ENCODE measurements at regions not wholly inside any gene's neighbourhood (a gene's known extent, or its start where the extent isn't known, plus 50 kb on each side); places are given as distances from the start of the nearest gene placed in this dataset.
A peak's percentile ranks its signal among the peaks of the same experiment; 100 is the strongest.

DNA sequence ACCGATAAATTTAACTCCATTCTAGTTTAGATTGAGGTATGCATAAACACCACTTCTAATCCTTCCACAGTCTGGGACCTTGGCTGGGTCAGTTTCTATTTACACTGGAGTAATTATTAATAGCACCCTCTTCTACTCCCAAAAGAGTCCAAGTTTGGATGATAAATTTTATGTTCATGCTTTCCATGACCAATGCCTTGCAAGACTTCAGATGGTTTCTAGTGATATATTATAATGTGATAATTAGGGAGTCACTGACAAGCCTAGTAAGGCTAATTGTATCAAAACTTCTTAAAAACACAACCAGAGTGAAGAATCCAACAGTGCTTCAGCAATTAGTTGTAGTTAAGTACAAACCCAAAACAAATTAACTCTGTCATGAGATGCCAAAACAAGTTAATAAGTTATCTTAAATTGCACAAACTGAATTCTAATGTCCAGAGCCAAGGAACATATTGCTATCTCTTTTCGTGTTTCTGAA lies 489.6 kb downstream of the TTLL7 start:
- Histone ChIP-seq H3K4me3 (ENCODE audit: low read depth, low read length) (no peak overlapping the region), H4K12ac (ENCODE audit: low read depth, low read length) (no peak overlapping the region), H3K23ac (ENCODE audit: low read length) (no peak overlapping the region), H3K18ac (ENCODE audit: low read length) (no peak overlapping the region), H2BK5ac (ENCODE audit: low read depth, low read length, poor library complexity) (no peak overlapping the region), H3K9me3 (ENCODE audit: insufficient read depth, low read depth, low read length) (no peaks in the 10 kb centered on the region), H3K4ac (ENCODE audit: low read depth, low read length) (no peak overlapping the region), H2BK12ac (ENCODE audit: low read length) (no peak overlapping the region), H3K9ac (ENCODE audit: low read length) (no peak overlapping the region), H2AFZ (ENCODE audit: insufficient read depth, low read length, poor library complexity) (no peak overlapping the region), H3K79me1 (ENCODE audit: low read length) (peaks cover 3% of the 10 kb centered on the region), H3K36me3 (ENCODE audit: control insufficient read depth in 1 of 2, insufficient read depth in 2 of 2, low read length in 2 of 2) (no peaks in the 10 kb centered on the region), H3K27ac (ENCODE audit: low read depth, low read length) (peak overlapping the region; percentile 66), H3K79me2 (ENCODE audit: control insufficient read depth, insufficient read depth, low read length, poor library complexity) (no peaks in the 10 kb centered on the region), H4K8ac (ENCODE audit: low read depth, low read length) (no peak overlapping the region), H3K4me1 (ENCODE audit: control insufficient read depth in 1 of 2, insufficient read depth in 2 of 2, low read length in 2 of 2) (peaks cover 0 to 4% of the 10 kb centered on the region in 2 experiments), H4K91ac (ENCODE audit: low read depth, low read length) (no peak overlapping the region), H3K4me2 (ENCODE audit: low read length) (no peak overlapping the region), H2AK5ac (ENCODE audit: low read length) (no peak overlapping the region), H3K27me3 (ENCODE audit: insufficient read depth, low read length) (no peaks in the 10 kb centered on the region), H3K14ac (ENCODE audit: low read length) (no peak overlapping the region), H2BK120ac (ENCODE audit: insufficient read depth, low read length, poor library complexity) (no peak overlapping the region)
- no peak for DNase-seq
- no CpG with 5 or more reads among the region's 2 CpGs for WGBS (ENCODE audit: extremely low coverage, insufficient coverage, insufficient read length)

DNA sequence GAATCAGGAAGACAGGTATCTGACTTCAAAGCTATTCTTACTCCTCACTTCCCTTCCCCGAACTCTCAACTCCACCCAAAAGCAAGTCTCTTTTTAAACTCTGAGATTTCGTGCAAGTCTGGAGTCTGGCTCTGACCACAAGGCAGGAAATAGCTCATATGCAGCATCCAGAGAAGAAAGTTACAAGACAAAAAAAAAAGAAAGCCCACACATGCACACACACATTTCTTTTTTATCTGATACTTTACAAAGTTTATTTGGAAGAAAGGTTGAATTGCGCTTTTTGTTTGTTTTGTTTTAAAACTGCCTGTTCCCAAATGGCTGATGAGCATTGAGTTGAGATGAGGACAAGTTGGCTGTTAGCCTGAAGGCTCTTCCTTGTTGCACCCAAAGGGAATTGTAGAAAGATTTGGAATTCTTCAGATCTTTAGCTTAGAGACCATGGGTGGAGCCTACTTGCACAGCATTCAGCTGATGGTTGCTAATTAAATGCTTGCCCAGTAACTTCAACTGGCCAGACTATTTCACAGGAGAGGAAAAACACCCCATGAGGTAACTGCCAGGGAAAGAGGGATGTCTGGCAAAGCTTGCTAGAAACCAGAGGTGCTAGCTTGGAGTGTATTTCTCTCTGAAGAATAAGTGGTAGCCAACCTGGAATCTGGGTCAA lies 490.3 kb downstream of the TTLL7 start:
- no CpG with 5 or more reads among the region's 3 CpGs for WGBS (ENCODE audit: extremely low coverage, insufficient coverage, insufficient read length)

DNA sequence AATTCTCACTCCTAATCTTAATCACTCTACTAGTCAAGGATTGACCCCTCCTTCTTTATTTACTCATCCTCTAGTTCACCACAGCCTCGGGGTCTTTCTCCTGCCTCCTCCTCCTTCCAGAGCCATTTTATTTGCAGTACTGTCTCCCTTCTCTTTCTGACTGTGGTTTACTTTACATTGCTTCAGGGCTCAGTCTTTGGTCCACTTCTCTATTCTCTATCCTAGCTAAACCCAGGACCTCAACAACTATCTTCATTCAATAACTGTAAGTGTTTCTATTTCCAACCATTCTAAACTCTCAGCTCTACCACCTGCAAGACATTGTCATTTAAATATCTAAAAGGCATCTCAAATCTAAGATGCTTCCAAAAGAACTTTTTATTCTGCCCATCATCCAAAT lies 493.8 kb downstream of the TTLL7 start:
- Histone ChIP-seq H2BK120ac (ENCODE audit: insufficient read depth, low read length, poor library complexity) (no peak overlapping the region), H3K9me3 (ENCODE audit: insufficient read depth, low read depth, low read length) (no peaks in the 10 kb centered on the region), H2BK12ac (ENCODE audit: low read length) (no peak overlapping the region), H3K9ac (ENCODE audit: low read length) (no peak overlapping the region), H4K12ac (ENCODE audit: low read depth, low read length) (no peak overlapping the region), H2AK5ac (ENCODE audit: low read length) (no peak overlapping the region), H3K4me2 (ENCODE audit: low read length) (no peak overlapping the region), H3K14ac (ENCODE audit: low read length) (no peak overlapping the region), H2BK5ac (ENCODE audit: low read depth, low read length, poor library complexity) (no peak overlapping the region), H3K4ac (ENCODE audit: low read depth, low read length) (no peak overlapping the region), H3K79me1 (ENCODE audit: low read length) (peaks cover 7% of the 10 kb centered on the region), H3K36me3 (ENCODE audit: control insufficient read depth in 1 of 2, insufficient read depth in 2 of 2, low read length in 2 of 2) (no peaks in the 10 kb centered on the region), H3K4me3 (ENCODE audit: low read depth, low read length) (no peak overlapping the region), H4K91ac (ENCODE audit: low read depth, low read length) (no peak overlapping the region), H3K18ac (ENCODE audit: low read length) (no peak overlapping the region), H2AFZ (ENCODE audit: insufficient read depth, low read length, poor library complexity) (no peak overlapping the region), H4K8ac (ENCODE audit: low read depth, low read length) (no peak overlapping the region), H3K27ac (ENCODE audit: low read depth, low read length) (no peak overlapping the region), H3K4me1 (ENCODE audit: control insufficient read depth in 1 of 2, insufficient read depth in 2 of 2, low read length in 2 of 2) (peaks cover 0 to 6% of the 10 kb centered on the region in 2 experiments), H3K79me2 (ENCODE audit: control insufficient read depth, insufficient read depth, low read length, poor library complexity) (no peaks in the 10 kb centered on the region), H3K27me3 (ENCODE audit: insufficient read depth, low read length) (no peaks in the 10 kb centered on the region), H3K23ac (ENCODE audit: low read length) (no peak overlapping the region)
- DNase-seq: no peak
- no CpG with 5 or more reads among the region's 1 CpG for WGBS (ENCODE audit: extremely low coverage, insufficient coverage, insufficient read length)

More for the DNA sequence above, 490.3 kb downstream of the TTLL7 start:
- H3K79me1 ChIP-seq (ENCODE audit: low read length): peaks cover 3% of the 10 kb centered on the region
- no peak overlapping the region for H4K91ac ChIP-seq (ENCODE audit: low read depth, low read length)
- H3K9me3 ChIP-seq (ENCODE audit: insufficient read depth, low read depth, low read length): no peaks in the 10 kb centered on the region
- no peak overlapping the region for H3K14ac ChIP-seq (ENCODE audit: low read length)
- no peak overlapping the region for H4K12ac ChIP-seq (ENCODE audit: low read depth, low read length)
- H3K23ac ChIP-seq (ENCODE audit: low read length): no peak overlapping the region
- DNase-seq: peak; percentile 11 to 44
- no peaks in the 10 kb centered on the region for H3K79me2 ChIP-seq (ENCODE audit: control insufficient read depth, insufficient read depth, low read length, poor library complexity)
- H3K27ac ChIP-seq (ENCODE audit: low read depth, low read length): peak overlapping the region; percentile 89
- H2AK5ac ChIP-seq (ENCODE audit: low read length): no peak overlapping the region
- no peak overlapping the region for H2BK12ac ChIP-seq (ENCODE audit: low read length)
- H3K27me3 ChIP-seq (ENCODE audit: insufficient read depth, low read length): no peaks in the 10 kb centered on the region
- no peak overlapping the region for H2BK5ac ChIP-seq (ENCODE audit: low read depth, low read length, poor library complexity)
- no peak overlapping the region for H3K4me2 ChIP-seq (ENCODE audit: low read length)
- no peak overlapping the region for H2AFZ ChIP-seq (ENCODE audit: insufficient read depth, low read length, poor library complexity)
- no peak overlapping the region for H3K18ac ChIP-seq (ENCODE audit: low read length)
- H3K4me3 ChIP-seq (ENCODE audit: low read depth, low read length): no peak overlapping the region
- no peak overlapping the region for H2BK120ac ChIP-seq (ENCODE audit: insufficient read depth, low read length, poor library complexity)
- H3K36me3 ChIP-seq (ENCODE audit: control insufficient read depth in 1 of 2, insufficient read depth in 2 of 2, low read length in 2 of 2): no peaks in the 10 kb centered on the region
- peaks cover 0 to 4% of the 10 kb centered on the region in 2 experiments for H3K4me1 ChIP-seq (ENCODE audit: control insufficient read depth in 1 of 2, insufficient read depth in 2 of 2, low read length in 2 of 2)
- H4K8ac ChIP-seq (ENCODE audit: low read depth, low read length): no peak overlapping the region
- no peak overlapping the region for H3K9ac ChIP-seq (ENCODE audit: low read length)
- H3K4ac ChIP-seq (ENCODE audit: low read depth, low read length): no peak overlapping the region

DNA sequence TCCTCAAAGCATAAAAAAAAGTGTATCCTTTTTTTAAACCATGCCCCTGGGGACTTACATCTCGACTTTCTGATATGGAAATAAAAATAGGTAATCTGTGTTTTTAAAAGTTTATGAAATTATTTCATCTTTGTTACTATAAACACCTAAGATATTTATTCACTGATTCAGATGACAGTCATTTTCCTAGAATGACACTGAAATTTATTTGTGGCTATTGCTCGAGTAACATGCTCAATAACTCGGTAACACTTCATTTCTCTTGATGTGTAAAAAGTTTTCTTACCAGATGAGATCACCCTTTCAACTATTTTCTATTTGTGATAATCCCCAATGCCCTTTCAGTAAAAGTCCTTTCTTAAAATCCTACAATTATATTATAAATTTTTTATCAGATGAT lies 495.8 kb downstream of the TTLL7 start:
- Histone ChIP-seq H3K79me1 (ENCODE audit: low read length) (peaks cover 10% of the 10 kb centered on the region), H3K9ac (ENCODE audit: low read length) (no peak overlapping the region), H3K4me2 (ENCODE audit: low read length) (no peak overlapping the region), H4K91ac (ENCODE audit: low read depth, low read length) (no peak overlapping the region), H3K27ac (ENCODE audit: low read depth, low read length) (no peak overlapping the region), H3K27me3 (ENCODE audit: insufficient read depth, low read length) (no peaks in the 10 kb centered on the region), H2BK5ac (ENCODE audit: low read depth, low read length, poor library complexity) (no peak overlapping the region), H3K4me3 (ENCODE audit: low read depth, low read length) (no peak overlapping the region), H4K12ac (ENCODE audit: low read depth, low read length) (no peak overlapping the region), H3K14ac (ENCODE audit: low read length) (no peak overlapping the region), H3K18ac (ENCODE audit: low read length) (no peak overlapping the region), H3K4me1 (ENCODE audit: control insufficient read depth in 1 of 2, insufficient read depth in 2 of 2, low read length in 2 of 2) (peaks cover 0 to 2% of the 10 kb centered on the region in 2 experiments), H3K9me3 (ENCODE audit: insufficient read depth, low read depth, low read length) (no peaks in the 10 kb centered on the region), H3K36me3 (ENCODE audit: control insufficient read depth in 1 of 2, insufficient read depth in 2 of 2, low read length in 2 of 2) (no peaks in the 10 kb centered on the region), H3K23ac (ENCODE audit: low read length) (no peak overlapping the region), H2BK12ac (ENCODE audit: low read length) (no peak overlapping the region), H2BK120ac (ENCODE audit: insufficient read depth, low read length, poor library complexity) (no peak overlapping the region), H2AFZ (ENCODE audit: insufficient read depth, low read length, poor library complexity) (no peak overlapping the region), H3K79me2 (ENCODE audit: control insufficient read depth, insufficient read depth, low read length, poor library complexity) (no peaks in the 10 kb centered on the region), H2AK5ac (ENCODE audit: low read length) (no peak overlapping the region), H4K8ac (ENCODE audit: low read depth, low read length) (no peak overlapping the region), H3K4ac (ENCODE audit: low read depth, low read length) (no peak overlapping the region)
- DNase-seq: no peak
- WGBS (ENCODE audit: extremely low coverage, insufficient coverage, insufficient read length): no CpG with 5 or more reads among the region's 3 CpGs
